ENCODE measurements at regions not wholly inside any gene's neighbourhood (a gene's known extent, or its start where the extent isn't known, plus 50 kb on each side); places are given as distances from the start of the nearest gene placed in this dataset.

GRCh38 chr12:91604897-91605296 lies 422.3 kb upstream of the DCN start:
- H3K4me1 Mint-ChIP-seq (ENCODE audit: low read depth in 2 of 2) = no peaks in the 10 kb centered on the region
- ATAC-seq (replicated peaks) (no peak), DNase-seq (no peak)
- H3K9me3 Mint-ChIP-seq = no peaks in the 10 kb centered on the region
- H3K27me3 Mint-ChIP-seq = peaks cover 0 to 6% of the 10 kb centered on the region in 2 donors
- no peak overlapping the region for H3K4me3 Mint-ChIP-seq
- H3K27ac Mint-ChIP-seq = no peak overlapping the region
- no peaks in the 10 kb centered on the region for H3K36me3 Mint-ChIP-seq (ENCODE audit: insufficient read depth)

GRCh38 chr12:91603060-91603459 lies 420.4 kb upstream of the DCN start:
- no peak for DNase-seq
- ATAC-seq (replicated peaks) = no peak

GRCh38 chr12:91601054-91601453 lies 418.4 kb upstream of the DCN start:
- no peak for ATAC-seq (replicated peaks)
- Mint-ChIP-seq H3K36me3 (ENCODE audit: insufficient read depth) (no peaks in the 10 kb centered on the region), H3K4me3 (no peak overlapping the region), H3K4me1 (ENCODE audit: low read depth in 2 of 2) (no peaks in the 10 kb centered on the region), H3K27ac (no peak overlapping the region), H3K9me3 (peaks cover 0 to 2% of the 10 kb centered on the region in 2 donors), H3K27me3 (peaks cover 0 to 6% of the 10 kb centered on the region in 2 donors)
- DNase-seq = no peak

More at GRCh38 chr12:91603060-91603459, 420.4 kb upstream of the DCN start:
- Mint-ChIP-seq H3K36me3 (ENCODE audit: insufficient read depth) (no peaks in the 10 kb centered on the region), H3K4me1 (ENCODE audit: low read depth in 2 of 2) (no peaks in the 10 kb centered on the region), H3K4me3 (no peak overlapping the region), H3K27me3 (peaks cover 0 to 6% of the 10 kb centered on the region in 2 donors), H3K27ac (no peak overlapping the region), H3K9me3 (peaks cover 0 to 2% of the 10 kb centered on the region in 2 donors)

- Mint-ChIP-seq H3K27me3 (no peaks in the 10 kb centered on the region), H3K4me3 (no peak overlapping the region), H3K4me1 (ENCODE audit: low read depth in 2 of 2) (no peaks in the 10 kb centered on the region), H3K36me3 (ENCODE audit: insufficient read depth) (no peaks in the 10 kb centered on the region), H3K9me3 (peaks cover 0 to 2% of the 10 kb centered on the region in 2 donors), H3K27ac (no peak overlapping the region)
- no peak for ATAC-seq (replicated peaks)
- no peak for DNase-seq
These were observed 412.1 kb upstream of the DCN start for GRCh38 chr12:91594715-91595114.

- no peak overlapping the region for H3K27ac Mint-ChIP-seq
- no peak overlapping the region for H3K4me3 Mint-ChIP-seq
- ATAC-seq (replicated peaks) (no peak), DNase-seq (no peak)
- no peaks in the 10 kb centered on the region for H3K36me3 Mint-ChIP-seq (ENCODE audit: insufficient read depth)
- no peaks in the 10 kb centered on the region for H3K4me1 Mint-ChIP-seq (ENCODE audit: low read depth in 2 of 2)
- no peaks in the 10 kb centered on the region for H3K9me3 Mint-ChIP-seq
- no peaks in the 10 kb centered on the region for H3K27me3 Mint-ChIP-seq
These were observed 409.0 kb upstream of the DCN start for GRCh38 chr12:91591639-91591987.

GRCh38 chr12:91590966-91591638 lies 408.5 kb upstream of the DCN start:
- H3K4me1 Mint-ChIP-seq (ENCODE audit: low read depth in 2 of 2) = no peaks in the 10 kb centered on the region
- no peak overlapping the region for H3K4me3 Mint-ChIP-seq
- H3K27ac Mint-ChIP-seq = no peak overlapping the region
- no peaks in the 10 kb centered on the region for H3K9me3 Mint-ChIP-seq
- H3K27me3 Mint-ChIP-seq = no peaks in the 10 kb centered on the region
- no peak for DNase-seq
- no peak for ATAC-seq (replicated peaks)
- H3K36me3 Mint-ChIP-seq (ENCODE audit: insufficient read depth) = no peaks in the 10 kb centered on the region

- no peak overlapping the region for H3K4me3 Mint-ChIP-seq
These were observed 406.3 kb upstream of the DCN start for GRCh38 chr12:91588874-91589454.

GRCh38 chr12:91586015-91586414 lies 403.4 kb upstream of the DCN start:
- Mint-ChIP-seq H3K4me1 (ENCODE audit: low read depth in 2 of 2) (no peaks in the 10 kb centered on the region), H3K4me3 (no peak overlapping the region), H3K27ac (no peak overlapping the region), H3K9me3 (no peaks in the 10 kb centered on the region), H3K36me3 (ENCODE audit: insufficient read depth) (no peaks in the 10 kb centered on the region), H3K27me3 (no peaks in the 10 kb centered on the region)
- no peak for DNase-seq
- no peak for ATAC-seq (replicated peaks)

More at GRCh38 chr12:91588874-91589454, 406.3 kb upstream of the DCN start:
- DNase-seq (no peak), ATAC-seq (replicated peaks) (no peak)
- no peaks in the 10 kb centered on the region for H3K36me3 Mint-ChIP-seq (ENCODE audit: insufficient read depth)
- H3K27ac Mint-ChIP-seq = no peak overlapping the region
- H3K4me1 Mint-ChIP-seq (ENCODE audit: low read depth in 2 of 2) = no peaks in the 10 kb centered on the region
- H3K9me3 Mint-ChIP-seq = no peaks in the 10 kb centered on the region
- no peaks in the 10 kb centered on the region for H3K27me3 Mint-ChIP-seq

- Mint-ChIP-seq H3K9me3 (no peaks in the 10 kb centered on the region), H3K27ac (no peak overlapping the region), H3K27me3 (no peaks in the 10 kb centered on the region), H3K36me3 (ENCODE audit: insufficient read depth) (no peaks in the 10 kb centered on the region), H3K4me3 (no peak overlapping the region), H3K4me1 (ENCODE audit: low read depth in 2 of 2) (peaks cover 0 to 2% of the 10 kb centered on the region in 2 donors)
- no peak for ATAC-seq (replicated peaks)
- DNase-seq = no peak
These were observed 400.2 kb upstream of the DCN start for GRCh38 chr12:91582811-91583210.

GRCh38 chr12:91579516-91580263 lies 397.1 kb upstream of the DCN start:
- Mint-ChIP-seq H3K27me3 (no peaks in the 10 kb centered on the region), H3K9me3 (no peaks in the 10 kb centered on the region), H3K4me1 (ENCODE audit: low read depth in 2 of 2) (peaks cover 1 to 5% of the 10 kb centered on the region in 2 donors), H3K27ac (no peak overlapping the region), H3K4me3 (no peak overlapping the region), H3K36me3 (ENCODE audit: insufficient read depth) (no peaks in the 10 kb centered on the region)
- ATAC-seq (replicated peaks) = no peak
- DNase-seq = no peak

GRCh38 chr12:91577586-91578539 lies 395.2 kb upstream of the DCN start:
- H3K27ac Mint-ChIP-seq = peak overlapping the region; percentile 49 to 90
- H3K4me3 Mint-ChIP-seq = peak overlapping the region; percentile 78 to 88
- no peaks in the 10 kb centered on the region for H3K27me3 Mint-ChIP-seq
- peaks cover 1 to 5% of the 10 kb centered on the region in 2 donors for H3K4me1 Mint-ChIP-seq (ENCODE audit: low read depth in 2 of 2)
- DNase-seq = no peak
- no peaks in the 10 kb centered on the region for H3K36me3 Mint-ChIP-seq (ENCODE audit: insufficient read depth)
- ATAC-seq (replicated peaks) = peak; percentile 89
- no peaks in the 10 kb centered on the region for H3K9me3 Mint-ChIP-seq

GRCh38 chr12:91576432-91576831 lies 393.8 kb upstream of the DCN start:
- H3K4me1 Mint-ChIP-seq (ENCODE audit: low read depth in 2 of 2) = peaks cover 1 to 5% of the 10 kb centered on the region in 2 donors
- no peak overlapping the region for H3K4me3 Mint-ChIP-seq
- H3K27me3 Mint-ChIP-seq = no peaks in the 10 kb centered on the region
- DNase-seq (no peak), ATAC-seq (replicated peaks) (no peak)
- no peaks in the 10 kb centered on the region for H3K36me3 Mint-ChIP-seq (ENCODE audit: insufficient read depth)
- H3K27ac Mint-ChIP-seq = no peak overlapping the region
- no peaks in the 10 kb centered on the region for H3K9me3 Mint-ChIP-seq

- ATAC-seq (replicated peaks) = no peak
- Mint-ChIP-seq H3K4me3 (no peak overlapping the region), H3K36me3 (ENCODE audit: insufficient read depth) (no peaks in the 10 kb centered on the region), H3K27ac (no peak overlapping the region), H3K9me3 (no peaks in the 10 kb centered on the region), H3K27me3 (no peaks in the 10 kb centered on the region), H3K4me1 (ENCODE audit: low read depth in 2 of 2) (peaks cover 1 to 5% of the 10 kb centered on the region in 2 donors)
- no peak for DNase-seq
These were observed 393.0 kb upstream of the DCN start for GRCh38 chr12:91575630-91576029.
